LoVo (cell line): ENCODE measurements at regions not wholly inside any gene's neighbourhood (a gene's known extent, or its start where the extent isn't known, plus 50 kb on each side); places are given as distances from the start of the nearest gene placed in this dataset.
"Not testable (repeated sequence)": the region's sequence is repeated elsewhere in the genome, so short reads cannot be mapped to it uniquely, and the experiment has no call there.

Experiments used
- DNase-seq: peaks from one replicate; pipeline ENCODE4 v3.0.0-alpha.2; 2016; ENCODE audit warnings: low spot score

DNA sequence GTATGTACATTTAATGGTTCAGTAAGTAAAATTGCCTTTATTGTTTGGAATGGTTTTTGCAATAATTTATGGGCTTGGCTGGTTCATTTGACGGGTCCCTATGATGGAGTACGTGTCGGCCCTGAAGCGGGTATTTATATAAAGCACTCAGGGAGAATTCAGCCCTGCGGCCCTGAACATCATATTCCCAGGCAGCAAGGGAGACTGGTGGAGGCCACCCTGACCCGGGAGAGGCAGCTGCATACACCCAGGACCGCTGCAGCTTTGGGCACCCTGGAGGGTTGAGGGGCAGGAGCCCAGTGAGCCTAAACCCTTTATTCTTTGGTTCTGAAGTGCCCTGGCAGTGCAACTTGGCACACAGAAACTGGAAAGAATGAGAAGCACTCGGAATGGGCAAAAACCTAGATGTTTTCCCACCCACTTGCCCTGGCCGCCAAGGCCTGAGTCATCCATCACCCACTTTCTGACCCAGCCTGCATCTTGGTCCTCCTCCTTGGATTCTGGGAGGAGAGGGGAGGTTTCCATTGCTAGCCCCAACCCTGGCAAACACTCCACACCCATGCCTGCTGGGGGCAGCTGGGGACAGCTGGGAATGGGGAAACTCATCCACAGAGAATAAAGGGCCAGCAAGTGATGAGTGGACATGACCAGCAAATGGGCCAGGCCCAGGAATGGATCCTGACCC is 162.2 kb upstream of the TNRC6C start:
- no peak for DNase-seq

DNA sequence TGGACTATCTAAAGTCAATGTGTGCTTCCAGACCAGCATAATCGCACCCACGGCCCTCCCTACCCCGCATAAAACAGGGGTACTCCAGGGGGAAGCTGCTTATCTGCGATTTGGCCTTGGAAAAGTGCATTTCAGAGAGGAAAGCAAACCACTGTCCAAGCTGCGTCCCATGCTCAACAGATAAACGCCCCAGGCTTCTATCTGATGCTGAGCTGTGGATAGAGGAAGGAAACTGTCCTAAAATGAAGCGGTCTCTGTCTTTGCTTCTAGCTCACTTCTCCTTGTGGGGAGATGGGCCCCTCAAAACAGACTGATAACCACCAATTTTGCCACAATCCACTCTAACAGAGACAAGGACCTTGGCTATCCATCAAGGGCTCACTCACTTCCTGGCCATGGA is 160.5 kb upstream of the TNRC6C start:
- DNase-seq = no peak

DNA sequence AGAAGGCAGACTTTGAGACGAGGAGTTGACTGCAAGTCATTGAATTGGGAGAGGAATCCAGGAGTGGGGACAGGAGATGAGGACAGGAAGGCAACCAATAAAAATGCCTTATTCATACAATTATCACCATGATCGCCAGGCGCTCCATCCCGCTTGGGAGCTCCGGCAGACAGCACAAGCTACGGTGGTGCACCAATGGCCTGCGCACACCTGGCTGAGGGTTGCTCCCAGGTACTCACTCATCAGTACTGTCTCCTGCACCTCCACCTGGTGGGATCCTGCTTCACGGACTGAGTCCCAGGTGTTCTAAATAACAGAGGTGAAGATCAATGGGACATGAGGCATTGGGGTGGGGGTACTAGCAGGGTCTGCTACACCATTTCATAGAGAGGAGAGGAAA is 160.0 kb upstream of the TNRC6C start:
- no peak for DNase-seq

DNA sequence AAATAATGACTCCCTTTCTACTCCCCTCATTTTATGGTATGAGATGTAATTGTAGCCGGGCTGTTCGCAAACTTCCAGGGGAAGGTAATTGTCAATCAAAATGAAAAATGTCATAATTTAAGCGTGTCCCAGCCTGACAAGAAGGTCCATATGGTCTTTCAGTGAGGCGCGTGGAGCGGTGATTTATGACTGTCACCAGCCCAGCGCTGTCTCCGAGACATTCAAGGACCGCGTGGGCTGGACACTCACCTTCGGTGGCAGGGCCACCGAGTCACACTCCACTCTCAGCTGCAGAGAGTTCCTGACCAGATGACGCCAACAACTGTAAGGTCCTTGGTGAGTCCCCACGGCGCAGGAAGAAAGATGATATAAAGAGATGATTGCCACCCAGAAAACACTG is 157.7 kb upstream of the TNRC6C start:
- DNase-seq = no peak

DNA sequence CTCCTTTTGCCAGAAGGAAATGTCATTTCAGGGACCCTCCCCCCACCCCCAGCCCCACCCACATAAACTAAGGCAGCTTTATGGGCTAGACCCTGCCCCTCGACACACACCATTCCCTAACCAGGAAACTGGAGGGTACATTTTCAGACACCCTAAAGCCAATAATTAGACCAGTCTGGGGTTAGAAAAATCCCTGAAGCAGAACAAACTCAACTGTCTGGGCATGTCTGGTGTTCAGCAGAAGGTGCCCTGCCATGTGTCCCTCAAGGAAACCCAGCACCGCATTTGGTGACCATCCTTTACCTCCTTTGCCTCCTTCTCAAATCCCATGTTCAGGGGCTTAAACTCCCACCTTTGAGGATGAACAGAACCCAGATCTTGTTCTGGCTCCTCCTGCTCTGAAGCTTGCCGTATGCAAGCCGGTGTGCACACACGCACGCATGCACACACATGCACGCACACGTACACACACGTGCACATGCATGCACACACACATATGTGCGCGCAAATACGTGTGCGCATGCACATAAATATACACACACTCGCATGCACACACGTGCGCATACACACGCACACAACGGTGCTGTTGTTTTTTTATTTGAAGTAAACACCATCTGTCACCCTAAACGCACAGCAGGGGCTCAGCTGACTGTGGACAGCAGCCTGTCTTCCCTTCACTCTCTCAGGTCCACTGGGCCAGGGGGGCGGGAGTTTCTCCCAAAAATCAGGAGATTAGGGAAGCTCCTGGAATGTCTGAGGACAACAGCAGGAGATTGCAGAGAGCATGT is 156.8 kb upstream of the TNRC6C start:
- DNase-seq = no peak

DNA sequence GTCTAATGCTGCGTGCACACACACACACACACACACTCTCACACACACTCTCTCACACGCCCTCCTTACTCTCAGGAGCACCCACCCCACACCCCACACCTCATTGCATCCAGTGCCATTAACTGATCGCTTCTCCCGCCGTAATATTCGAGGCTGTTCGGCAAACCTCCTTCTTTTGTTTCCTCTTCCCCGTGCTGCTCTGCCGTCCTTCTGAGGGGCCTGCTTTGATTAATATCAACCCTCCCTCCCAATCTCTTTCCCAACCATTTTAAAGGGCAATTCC is 156.2 kb upstream of the TNRC6C start:
- DNase-seq = no peak

DNA sequence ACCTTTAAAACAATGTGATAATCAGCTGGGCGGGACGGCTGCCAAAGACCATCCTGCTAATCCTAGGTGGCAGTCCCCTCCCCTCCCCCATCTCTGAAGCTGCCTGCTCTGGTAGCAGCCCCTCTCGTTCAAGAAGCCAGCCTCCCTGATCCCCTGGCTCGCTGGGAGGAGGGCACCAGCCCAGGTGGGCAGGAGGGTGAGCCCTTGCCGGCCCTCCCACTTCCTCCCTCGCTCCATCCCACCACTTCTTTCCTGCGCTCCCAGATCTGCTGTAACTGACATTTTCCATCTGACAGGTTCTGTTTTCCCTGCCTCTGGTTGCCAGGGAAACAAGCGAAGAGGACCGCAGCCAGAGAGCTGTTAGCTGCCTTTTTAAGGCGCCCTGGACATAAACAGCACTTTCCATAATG is 155.7 kb upstream of the TNRC6C start:
- DNase-seq = no peak

DNA sequence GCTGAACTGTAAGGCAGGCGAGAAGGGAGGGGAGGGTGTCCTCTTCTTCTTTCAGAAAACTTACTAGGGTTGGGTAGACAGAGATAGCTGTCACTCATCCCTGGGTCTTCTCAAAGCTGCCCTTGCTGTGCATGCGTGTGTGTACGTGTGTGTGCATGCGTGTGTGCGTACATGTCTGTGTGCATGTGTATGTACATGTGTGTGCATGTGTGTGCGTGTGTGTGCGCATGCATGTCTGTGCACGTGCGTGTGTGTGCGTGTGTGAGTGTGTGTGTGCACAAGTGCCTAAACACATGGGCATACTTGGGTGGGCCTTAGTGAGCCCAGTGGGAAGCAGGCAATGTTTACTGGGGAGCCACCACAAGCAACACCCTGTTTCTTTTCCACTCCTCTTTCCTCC is 154.8 kb upstream of the TNRC6C start:
- DNase-seq = no peak

DNA sequence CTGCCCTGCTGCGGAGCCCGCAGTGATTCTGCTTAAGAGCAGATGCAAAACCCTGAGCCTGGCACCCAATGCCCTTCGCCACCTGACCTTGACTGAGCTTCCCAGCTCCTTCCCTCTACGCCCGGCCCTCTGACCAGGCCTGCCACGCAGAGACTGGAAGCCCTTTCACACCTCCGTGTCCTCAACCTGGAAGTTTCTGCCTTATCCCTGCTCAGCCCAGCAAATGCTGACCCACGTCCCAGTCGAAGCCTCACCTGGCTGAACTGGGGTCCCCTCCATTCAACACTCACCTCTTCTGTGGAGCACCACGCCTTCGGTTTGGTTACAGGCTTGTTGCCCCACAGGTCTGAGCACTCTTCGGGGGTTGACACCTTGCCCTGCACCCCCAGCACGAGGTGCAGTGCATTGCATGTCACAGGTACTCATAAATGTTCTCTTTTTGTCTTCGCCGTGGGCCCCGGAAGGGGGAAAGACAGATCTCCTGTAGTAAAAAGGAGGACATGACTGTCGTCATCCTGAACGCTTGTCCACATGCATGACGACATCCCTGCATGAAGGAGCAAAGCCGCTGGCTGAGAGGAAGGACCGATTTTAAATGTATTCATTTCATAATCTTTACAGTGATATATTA is 153.6 kb upstream of the TNRC6C start:
- DNase-seq = no peak

DNA sequence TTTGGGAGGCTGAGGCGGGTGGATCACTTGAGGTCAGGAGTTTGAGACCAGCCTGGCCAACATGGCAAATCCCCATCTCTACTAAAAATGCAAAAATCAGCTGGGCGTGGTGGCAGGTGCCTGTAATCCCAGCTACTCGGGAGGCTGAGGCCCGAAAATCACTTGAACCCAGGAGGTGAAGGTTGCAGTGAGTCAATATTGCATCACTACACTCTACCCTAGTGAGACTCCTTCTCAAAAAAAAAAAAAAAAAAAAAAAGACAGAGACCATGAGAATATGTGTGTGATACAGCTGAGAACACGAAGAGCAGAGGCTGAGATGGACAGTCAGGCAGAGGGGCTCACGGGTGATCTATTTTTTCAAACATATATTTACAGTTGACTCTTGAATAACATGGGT is 152.5 kb upstream of the TNRC6C start:
- not testable (repeated sequence) for DNase-seq

DNA sequence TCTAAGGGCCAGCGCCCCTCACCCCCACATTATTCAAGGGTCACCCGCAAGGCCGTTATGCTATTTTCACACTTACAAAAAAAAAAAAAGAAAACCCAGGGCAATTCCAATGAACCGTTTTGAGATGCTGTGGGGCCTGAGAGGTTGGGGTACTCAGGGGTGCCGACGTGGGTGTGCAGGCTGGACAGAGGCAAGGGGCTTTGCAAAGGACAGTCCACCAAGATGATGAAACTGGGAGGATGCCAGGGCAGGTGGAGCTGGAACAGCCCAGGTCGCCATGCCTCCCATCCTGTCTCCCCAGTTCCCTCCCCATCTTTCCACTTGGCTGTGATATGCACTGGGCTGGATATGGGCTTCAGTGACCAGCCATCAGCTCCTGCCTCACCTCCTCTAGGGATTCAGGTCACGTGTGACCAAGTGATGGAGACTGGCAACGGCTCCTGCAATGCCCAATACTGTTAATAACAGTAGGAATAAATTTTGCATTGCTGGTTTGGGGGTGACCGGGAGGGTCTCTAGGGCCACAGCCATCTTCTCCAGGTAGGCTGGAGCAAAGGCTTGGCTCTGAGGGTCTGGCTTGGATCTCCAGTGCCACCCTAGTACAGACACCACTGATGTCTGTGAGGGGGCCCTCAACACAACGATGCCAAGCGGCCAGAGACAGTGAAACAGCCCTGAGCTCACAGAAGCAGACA is 151.3 kb upstream of the TNRC6C start:
- DNase-seq = no peak

DNA sequence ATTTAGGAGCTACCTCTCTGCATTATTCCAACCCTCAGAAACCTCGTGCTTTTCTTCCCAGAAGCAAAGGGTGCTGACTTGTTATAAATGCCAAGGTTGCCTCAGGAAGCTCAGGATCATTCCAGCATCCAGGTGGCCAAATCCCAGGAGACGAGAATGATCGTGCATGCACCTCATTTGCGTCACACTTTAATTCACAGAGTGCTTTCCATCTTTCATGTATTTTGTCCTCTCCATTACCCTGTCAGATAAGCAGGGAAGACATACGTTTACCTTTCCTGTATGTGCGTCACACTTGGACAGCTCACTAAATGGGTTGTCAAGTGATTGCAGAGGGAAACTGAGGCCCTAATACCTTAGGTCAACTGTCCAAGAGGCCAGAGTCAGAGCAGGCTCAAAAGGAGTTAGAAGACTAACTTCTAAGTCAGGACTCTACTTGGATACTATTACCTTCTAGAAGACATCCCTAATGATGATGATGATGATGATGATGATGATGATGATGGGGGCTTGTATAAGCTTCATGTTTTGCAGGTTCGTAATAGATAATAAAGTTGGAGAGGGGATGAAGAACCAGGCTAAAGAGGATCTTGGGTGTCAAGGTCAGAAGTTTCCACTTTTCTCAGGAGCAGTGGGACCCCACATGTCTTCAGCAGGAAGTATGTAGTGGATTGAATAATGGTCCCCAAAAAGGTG is 150.6 kb upstream of the TNRC6C start:
- DNase-seq = no peak

DNA sequence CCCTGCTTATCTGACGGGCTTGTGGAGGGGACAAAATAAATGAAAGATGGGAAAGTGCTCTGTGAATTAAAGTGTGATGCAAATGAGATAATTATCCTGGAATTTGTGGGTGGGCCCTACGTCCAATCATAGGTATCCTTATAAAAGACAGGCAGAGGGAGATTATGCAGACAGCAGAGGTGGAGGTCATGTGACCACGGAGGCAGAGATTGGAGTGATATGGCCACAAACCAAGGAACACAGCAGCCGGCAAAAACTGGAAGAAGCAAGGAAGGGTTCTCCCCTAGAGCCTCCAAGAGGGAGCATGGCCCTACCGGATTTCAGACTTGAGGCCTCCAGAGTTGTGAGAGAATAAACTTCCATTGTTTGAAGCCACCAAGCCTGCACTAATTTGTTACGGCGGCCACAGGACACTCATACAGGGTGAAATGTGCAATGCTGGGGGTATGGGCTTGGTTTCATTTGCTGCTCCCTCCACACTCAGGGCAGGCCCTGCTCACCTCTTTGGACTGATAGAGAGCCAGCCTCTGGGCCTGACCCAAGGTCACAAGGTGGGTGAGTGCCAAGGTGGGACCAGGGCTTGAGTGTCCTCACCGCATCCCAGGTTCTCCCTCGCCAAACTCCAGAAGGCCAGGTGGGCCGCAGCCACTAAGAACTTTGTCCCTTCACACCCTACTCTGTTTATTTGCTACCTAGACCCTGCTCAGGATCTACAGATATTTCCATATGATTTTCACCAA is 149.6 kb upstream of the TNRC6C start:
- no peak for DNase-seq

DNA sequence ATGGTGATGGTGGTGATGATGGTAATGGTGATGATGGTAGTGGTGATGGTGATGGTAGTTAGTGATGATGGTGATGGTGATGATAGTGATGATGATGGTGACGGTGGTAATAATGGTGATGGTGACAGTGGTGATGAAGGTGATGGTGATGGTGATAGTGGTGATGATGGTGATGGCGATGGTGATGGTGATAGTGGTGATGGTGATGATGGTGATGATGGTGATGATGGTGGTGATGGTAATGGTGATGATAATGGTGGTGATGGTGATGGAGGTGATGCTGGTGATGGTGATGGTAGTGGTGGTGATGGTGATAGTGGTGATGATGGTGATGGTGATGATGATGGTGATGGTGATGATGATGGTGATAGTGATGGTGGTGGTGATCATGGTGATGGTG is 148.7 kb upstream of the TNRC6C start:
- no peak for DNase-seq

DNA sequence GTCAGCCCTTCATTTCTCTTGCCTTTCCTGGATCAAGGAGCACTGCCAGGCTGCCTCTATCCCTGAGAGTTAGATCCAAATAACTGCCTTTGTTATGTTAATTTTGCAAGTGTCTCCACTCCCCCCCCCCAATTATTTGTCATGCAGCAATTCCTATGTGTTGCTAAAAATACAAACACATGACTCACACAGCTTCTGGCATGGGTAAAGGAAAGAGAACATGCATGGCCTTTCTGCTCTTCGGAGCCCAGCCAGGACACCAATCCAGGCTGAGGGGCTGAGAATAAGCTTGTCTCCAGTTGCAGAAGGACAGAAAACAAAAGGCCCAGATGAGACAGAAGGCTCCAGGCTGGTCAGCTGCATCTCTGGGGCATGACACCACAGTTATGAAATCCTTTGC is 148.0 kb upstream of the TNRC6C start:
- no peak for DNase-seq

DNA sequence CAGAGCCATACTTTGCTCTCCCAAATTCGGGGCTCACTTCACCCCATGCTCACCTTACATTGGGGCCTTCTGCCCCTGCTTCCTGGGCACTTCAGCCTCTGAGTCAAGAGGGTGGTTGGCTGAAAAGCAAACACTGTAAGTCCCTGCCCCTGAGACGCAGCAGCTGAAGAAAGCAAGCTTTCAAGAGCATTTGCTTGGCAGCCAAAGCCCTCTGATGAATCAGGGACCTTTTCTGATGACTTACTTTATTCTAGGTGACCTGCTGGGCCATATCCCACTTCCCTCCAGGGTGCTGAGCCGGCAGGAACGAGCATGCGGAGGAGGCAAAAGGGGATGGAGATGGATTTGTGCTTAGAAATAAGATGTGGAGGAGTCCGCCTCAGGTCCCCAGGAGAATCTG is 147.0 kb upstream of the TNRC6C start:
- DNase-seq = no peak

DNA sequence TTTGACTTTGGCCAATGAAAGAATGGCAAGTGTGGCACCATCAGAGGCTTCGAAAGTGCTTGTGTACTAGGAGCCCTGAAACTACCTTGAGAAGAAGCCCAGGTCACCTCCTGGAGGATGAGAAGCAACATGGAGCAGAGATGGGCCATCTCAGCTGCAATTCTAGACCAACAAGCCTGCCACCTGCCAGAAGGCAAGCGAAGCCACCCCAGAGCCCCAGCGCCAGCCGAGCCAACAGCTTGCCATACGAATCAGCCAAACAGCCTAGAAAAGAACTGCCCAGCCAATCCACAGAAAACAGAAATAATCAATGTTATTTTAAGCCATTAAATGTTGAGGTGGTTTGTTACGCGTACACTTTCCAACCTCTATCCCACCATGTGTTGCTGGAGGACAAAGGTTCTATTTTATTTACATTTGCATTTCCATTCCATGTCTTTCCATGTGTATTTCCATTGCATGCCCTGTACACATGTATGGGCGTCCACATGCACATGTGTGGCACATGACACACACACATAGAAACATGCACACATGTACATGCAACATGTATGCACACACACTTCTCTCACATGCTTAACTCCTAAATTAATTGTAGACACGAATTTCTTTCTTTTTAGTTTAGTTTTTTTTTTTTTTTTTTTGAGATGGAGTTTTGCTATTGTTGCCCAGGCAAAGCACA is 144.3 kb upstream of the TNRC6C start:
- no peak for DNase-seq

DNA sequence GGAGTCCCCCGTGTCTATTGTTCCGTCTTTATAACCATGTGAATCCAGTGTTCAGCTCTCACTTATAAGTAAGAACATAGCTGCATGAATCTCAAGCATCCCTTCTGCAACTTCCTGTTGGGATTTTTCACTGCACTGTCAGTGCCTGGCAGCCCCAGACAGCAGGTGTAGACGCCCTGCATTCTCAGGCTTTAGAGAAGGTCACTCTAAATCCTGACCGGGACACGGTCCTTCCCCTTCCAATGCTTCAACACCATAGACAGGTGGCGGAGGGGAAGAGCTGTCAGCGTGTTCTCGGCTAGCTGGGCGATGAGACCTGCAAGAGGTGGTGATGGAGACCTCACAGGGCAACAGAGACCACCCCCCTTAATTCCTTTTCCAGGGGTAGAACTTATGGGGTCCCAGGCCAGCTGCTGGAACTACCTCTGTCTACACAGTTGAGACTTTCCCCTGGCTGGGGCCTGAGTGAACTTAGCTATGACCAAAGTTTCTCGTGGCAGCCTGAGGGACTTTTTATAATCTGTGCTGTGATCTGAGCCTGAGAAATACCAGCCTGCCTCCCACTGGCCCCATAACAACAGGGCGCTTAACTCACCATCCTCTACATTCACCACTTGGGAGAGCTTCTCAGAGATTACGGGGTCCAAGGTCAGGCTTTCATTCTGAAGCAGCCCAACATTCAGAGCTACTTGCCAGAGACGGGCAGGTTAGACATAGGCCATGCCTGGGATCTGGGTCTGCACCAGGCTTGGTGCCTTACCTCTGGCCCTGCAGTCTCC is 143.2 kb upstream of the TNRC6C start:
- DNase-seq = no peak

DNA sequence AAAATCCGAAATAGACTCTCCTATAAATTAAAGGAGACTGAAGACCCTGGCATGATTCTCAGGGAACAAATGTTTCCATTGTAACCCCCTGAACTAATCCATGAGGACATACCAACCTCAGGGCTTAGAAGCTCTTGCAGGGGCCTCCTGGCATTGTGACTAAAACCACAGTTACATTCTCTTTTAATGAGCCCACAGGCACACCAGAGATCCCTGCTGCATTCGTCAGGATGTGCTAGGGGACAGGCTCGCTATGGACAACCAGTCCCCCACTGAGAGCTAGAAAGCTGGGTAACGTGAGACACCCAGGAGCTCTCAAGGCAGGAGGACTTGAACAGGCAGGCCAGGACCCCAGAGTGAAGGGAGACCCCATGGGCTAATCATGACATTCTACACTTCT is 140.6 kb upstream of the TNRC6C start:
- no peak for DNase-seq

DNA sequence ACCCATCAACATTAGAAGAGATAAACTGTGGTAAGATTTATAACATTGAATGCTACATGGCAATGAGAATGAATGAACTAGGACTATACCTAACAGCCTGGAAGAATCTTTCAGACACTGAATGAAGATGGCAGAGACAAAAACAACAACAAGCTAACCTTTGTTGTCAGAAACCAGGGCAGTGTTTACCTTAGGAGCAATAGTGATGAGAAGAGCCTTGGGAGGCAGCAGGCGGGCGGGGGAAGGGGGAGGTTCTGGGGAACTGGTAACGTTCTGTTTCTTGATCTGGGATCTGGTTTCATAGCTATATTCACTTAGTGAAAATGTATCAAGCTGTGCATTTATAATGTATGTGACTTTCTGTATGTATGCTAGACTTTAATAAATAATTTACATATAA is 139.0 kb upstream of the TNRC6C start:
- DNase-seq = no peak
